Putamen (tissue), 1 donor: ENCODE measurements at regions not wholly inside any gene's neighbourhood (a gene's known extent, or its start where the extent isn't known, plus 50 kb on each side); places are given as distances from the start of the nearest gene placed in this dataset.
"Not testable (repeated sequence)": the region's sequence is repeated elsewhere in the genome, so short reads cannot be mapped to it uniquely, and the experiment has no call there.

Experiments used
- DNase-seq: peaks from one replicate; pipeline ENCODE4 v3.0.0-alpha.2; 2016; ENCODE audit warnings: low spot score

DNA sequence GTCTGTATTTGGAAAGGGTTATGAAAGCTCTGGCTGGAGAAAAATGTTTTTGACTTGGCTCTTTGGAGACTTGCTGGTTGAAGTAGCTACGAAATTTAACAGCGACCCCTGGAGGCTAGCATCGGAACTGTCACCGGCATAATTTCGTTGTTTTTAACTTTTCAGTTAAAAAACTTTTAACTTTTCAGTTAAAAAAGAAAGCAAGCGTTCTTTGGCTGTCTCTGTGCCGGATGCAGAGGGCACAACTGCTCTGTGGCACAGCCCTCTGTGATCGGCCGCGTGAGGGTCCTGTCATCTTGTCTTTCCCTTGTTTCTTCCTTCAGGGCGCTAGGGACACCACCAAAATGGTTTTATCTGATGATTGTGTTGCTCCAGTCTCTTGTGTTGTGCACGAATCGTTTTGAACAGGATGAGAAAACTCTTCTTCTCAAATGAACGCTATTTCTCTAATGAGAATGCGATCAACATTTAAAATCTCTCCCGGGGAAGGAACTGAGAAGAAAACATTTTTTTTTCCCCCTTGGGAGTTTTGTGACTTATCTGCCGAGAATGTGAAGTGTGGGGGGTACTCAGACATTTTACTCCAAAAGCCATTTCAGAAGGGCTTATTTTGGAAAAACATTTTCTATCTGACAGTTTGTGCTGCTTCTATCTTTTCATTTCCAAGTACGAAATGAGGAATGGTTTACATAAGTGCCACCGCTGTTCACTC is 57.1 kb downstream of the ADCYAP1 start:
- peak; percentile 3 for DNase-seq

DNA sequence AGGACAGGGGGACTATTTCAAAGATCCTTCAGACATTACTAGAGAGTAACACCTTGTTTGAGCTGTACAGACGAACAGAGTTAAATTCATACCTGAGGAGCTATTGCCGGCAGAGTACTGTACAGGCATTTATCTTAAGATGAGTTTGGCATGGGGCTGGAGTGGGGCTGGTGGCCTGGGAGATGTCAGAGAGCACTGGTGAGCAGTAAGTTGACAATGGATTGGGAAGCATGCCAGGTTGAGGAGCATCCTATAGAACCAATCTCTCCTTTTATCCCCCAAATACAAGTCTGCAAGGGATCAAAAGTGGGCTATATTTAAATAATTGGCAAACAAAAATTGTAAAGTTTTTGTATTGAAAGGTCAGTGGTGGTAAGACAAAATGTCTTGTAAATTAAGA is 58.6 kb downstream of the ADCYAP1 start:
- DNase-seq, result no peak

DNA sequence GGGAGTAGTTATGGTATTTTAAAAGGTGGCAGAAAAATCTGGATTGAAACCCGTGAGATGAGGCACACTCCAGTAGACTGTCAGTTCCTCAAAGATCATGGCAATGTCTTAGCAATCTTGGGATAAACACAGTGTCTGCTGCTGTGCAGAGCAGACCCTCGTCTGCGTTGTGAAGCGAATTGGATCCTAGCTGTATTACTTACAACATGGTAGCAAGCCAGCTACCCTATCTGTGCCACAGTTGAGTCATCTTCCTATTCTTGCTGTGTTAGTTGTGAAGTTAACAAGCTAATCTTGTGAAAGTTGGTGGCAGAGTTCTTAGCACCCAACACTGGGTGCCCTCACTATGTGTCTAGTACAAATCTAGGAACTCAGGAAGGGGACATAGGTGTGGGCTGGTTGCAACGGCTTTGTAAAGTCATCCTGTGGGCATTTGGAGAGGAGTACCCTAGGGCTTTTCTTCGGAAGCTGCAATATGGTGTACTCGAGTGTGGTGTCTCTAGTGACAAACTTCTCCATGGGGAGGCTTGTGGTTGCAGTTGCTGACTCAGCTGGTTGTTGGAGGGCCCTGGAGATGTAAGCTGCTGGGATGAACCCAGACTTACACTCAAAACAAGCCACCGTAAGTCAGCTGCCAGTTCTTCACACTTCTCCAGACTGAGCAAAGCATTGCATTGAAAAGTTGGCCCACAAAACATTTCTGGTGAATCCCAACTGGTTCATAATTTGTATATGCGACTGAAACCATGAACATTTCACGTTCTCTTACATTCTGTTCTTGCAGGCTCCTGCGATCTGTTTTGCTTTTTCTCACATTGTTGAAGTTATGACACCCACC is 61.5 kb downstream of the ADCYAP1 start:
- no peak for DNase-seq

DNA sequence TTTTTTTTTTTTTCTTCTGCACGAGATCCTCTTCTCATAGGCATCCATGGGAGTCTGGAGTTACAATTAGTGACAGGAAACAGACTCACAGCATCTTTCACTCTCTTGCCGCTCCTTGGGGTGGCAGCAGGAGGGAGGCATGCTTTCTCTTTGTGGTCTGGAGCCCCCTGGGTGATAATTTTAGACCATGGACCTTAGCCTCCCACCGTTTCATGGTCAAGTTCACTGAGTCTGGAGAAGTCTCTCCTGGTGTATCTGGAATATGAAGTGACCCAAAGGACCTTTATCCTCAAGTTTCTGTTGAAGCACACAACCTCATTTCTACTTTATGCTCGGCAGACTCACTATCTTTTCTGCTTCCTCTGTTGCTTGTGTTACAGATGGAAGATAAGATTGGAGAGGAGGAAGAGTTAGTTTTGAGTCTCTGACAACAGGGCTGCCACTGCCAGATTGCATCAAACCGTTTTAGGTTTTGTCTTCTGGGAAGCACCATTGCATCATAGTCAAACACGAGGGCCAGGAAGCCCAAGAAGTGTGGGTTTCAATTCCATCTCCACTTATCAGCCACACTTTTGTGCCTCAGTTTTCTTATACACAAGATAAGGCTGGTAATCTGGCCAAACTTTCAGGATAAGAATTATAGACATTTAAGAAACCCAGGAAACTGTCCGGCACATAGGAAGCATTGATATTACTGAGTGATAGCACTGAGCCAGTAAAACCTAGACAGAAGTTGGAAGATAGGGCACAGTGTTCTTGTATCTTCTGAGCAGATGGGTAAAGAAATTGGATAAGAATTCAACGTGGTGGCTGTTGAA is 62.3 kb downstream of the ADCYAP1 start:
- no peak for DNase-seq

DNA sequence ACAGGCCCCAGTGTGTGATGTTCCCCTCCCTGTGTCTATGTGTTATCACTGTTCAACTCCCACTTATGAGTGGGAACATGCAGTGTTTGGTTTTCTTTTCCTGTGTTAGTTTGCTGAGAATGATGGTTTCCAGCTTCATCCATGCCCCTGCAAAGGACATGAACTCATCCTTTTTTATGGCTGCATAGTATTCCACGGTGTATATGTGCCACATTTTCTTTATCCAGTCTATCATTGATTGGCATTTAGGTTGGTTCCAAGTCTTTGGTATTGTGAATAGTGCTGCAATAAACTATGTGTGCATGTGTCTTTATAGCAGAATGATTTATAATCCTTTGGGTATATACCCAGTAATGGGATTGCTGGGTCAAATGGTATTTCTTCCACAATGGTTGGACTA is 64.2 kb downstream of the ADCYAP1 start:
- DNase-seq, result not testable (repeated sequence)

- not testable (repeated sequence) for DNase-seq
Measured at GRCh38 chr18:969311-969710, 64.6 kb downstream of the ADCYAP1 start.

- DNase-seq, result not testable (repeated sequence)
Measured at GRCh38 chr18:974606-975005, 69.9 kb downstream of the ADCYAP1 start.

- DNase-seq, result not testable (repeated sequence)
Measured at GRCh38 chr18:976393-977128, 71.9 kb downstream of the ADCYAP1 start.

GRCh38 chr18:977327-977726 is 72.7 kb downstream of the ADCYAP1 start:
- not testable (repeated sequence) for DNase-seq

DNA sequence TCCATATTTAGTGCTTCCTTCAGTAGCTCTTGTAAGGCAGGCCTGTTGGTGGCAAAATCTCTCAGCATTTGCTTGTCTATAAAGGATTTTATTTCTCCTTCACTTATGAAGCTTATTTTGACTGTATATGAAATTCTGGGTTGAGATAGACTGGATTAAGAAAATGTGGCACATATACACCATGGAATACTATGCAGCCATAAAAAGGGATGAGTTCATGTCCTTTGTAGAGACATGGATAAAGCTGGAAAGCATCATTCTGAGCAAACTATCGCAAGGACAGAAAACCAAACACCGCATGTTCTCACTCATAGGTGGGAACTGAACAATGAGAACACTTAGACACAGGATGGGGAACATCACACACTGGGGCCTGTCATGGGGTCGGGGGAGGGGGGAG is 73.1 kb downstream of the ADCYAP1 start:
- not testable (repeated sequence) for DNase-seq

DNA sequence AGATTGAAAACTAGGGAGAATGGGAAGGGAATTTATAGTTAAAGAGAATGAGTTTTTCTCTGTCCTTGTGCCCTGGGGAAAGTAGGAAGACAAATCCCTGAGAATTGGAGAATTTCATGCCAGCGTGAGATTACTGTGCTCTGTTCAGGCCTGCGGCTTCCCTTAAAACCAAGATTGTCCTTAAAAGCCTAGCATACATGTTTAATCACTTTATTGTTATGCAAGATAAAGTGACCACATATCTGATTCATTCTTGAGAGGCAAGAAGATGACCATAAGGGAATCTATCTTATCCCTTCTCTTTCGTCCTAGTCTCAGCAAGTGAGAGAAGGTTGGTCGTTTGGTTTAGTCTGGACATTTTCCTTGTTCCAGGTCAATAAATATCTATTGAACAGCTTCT is 75.9 kb downstream of the ADCYAP1 start:
- no peak for DNase-seq

GRCh38 chr18:984004-984403 is 79.3 kb downstream of the ADCYAP1 start:
- no peak for DNase-seq

- DNase-seq, result no peak
Measured at GRCh38 chr18:985212-985661, 80.6 kb downstream of the ADCYAP1 start.

DNA sequence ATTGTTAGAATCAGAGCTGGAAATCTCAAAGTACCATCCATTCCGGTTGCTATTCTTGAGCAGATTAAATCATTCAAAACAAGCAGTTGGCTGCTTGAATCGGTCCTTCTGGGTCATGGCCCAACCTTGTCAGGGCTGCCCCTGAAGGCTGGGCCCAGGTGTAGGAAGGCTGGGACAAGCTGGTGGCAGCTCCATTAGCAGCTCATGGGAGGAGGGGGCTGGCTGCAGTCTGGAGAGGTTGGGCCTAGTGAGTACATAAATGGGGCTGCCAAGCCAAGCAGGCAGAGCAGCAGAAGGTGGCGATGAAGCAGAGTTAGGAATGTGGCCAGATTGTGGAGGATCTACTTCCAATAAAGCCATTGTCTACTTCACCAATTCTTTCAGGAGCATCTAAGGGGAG is 81.4 kb downstream of the ADCYAP1 start:
- no peak for DNase-seq

GRCh38 chr18:986552-986951 is 81.9 kb downstream of the ADCYAP1 start:
- DNase-seq, result no peak

DNA sequence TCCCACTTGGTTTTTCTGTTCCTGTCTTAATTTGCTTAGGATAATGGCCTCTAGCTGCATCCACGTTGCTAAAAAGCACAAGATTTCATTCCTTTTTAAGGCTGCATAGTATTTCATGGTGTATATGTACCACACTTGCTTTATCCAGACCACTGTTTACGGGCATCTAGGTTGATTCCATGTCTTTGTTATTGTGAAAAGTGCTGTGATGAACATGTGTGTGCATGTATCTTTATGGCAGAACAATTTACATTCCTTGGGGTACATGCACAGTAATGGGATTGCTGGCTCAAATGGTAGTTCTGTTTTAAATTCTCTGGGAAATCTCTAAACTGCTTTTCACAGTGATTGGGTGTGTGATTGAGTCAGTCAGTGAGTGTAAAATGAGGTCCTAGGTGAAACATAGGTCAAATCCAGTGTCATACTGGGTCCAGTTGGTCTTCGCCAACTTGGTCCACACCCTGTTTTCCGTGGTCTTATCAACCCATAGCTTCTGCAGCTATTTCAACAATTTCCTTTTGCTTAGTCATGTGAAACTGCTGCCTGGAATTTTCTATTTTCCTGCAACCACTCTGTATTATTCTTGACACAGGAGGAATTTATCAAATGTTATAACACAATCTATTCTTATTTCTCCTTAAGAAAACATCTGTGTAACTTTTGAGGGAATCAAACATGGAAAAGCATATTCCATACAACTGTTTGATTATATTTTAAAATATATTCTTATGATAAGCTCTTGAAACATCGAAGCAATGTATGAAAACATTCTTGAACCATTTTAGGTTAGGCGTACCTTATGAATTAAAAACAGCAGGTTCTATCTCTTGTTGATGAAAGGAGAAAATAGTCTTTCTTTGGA is 82.9 kb downstream of the ADCYAP1 start:
- no peak for DNase-seq

- no peak for DNase-seq
Measured at GRCh38 chr18:989425-989824, 84.8 kb downstream of the ADCYAP1 start.

- no peak for DNase-seq
Measured at GRCh38 chr18:990197-990596, 85.5 kb downstream of the ADCYAP1 start.

- DNase-seq, result no peak
Measured at GRCh38 chr18:991441-991840, 86.8 kb downstream of the ADCYAP1 start.

DNA sequence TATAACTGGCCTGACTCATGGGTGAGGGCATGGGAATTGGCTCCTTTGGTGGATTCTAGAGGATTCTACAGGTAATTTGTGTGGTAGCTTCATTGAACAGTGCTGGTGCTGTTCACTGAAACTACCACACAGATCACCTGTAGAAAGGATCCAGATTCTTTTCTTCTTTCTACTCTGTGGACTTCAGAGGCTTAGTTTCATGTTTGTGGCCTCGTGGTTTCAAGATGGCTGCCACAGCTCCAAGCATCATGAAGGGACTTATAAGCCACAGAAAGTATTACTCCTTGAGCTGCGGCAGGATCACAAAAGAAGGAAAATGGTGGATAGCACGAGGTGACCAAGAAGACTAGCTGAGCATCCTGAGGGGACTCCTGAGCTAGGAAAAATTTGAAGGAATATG is 88.9 kb downstream of the ADCYAP1 start:
- no peak for DNase-seq

- no peak for DNase-seq
Measured at GRCh38 chr18:995629-996028, 91.0 kb downstream of the ADCYAP1 start.
